ENCODE measurements at regions not wholly inside any gene's neighbourhood (a gene's known extent, or its start where the extent isn't known, plus 50 kb on each side); places are given as distances from the start of the nearest gene placed in this dataset.
"Not testable (repeated sequence)": the region's sequence is repeated elsewhere in the genome, so short reads cannot be mapped to it uniquely, and the experiment has no call there.

DNA sequence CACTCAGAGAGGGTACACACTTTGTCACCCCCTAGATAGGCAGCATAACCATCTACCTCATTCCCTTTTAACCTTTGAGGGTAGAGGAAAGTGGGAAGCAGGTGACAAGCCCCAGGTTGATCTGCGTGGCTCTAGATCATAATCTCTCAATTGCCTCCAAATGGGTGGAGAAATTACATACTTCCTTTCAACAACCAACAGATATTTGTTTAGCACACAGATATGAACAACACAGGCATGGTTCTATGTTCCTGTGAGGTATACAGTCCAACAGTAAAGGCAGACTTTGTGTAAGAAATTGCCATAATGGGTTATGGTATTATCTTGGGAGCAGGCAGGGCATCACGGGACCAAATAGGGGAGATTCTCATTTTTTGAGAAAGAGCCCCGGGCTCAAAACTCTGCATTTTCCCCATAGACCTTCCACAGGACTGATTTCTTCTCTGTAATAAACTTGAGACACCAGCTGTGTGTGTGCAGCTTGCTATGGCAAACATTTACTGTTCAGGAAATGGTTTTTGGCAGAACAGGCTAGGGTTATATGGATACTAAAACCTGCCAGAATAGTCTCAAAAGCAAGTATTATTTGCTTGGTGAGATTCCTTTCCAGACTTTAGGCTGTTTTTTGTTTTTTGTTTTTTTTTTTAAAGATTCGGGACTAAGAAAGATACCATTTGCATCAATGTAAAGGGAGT, 126.2 kb downstream of the CD164 start:
- Histone ChIP-seq H3K27me3 (no peaks in the 10 kb centered on the region), H3K27ac (no peak overlapping the region), H3K4me3 (no peak overlapping the region), H3K9me3 (no peaks in the 10 kb centered on the region), H3K4me1 (no peaks in the 10 kb centered on the region), H3K36me3 (no peaks in the 10 kb centered on the region)
- no peak for TF ChIP-seq CTCF (IDR thresholded peaks at IDR 0.05)
- intact Hi-C loops (cut with DNase I) = no loop called here
- no peak for DNase-seq (ENCODE audit: low spot score in 2 of 2)

DNA sequence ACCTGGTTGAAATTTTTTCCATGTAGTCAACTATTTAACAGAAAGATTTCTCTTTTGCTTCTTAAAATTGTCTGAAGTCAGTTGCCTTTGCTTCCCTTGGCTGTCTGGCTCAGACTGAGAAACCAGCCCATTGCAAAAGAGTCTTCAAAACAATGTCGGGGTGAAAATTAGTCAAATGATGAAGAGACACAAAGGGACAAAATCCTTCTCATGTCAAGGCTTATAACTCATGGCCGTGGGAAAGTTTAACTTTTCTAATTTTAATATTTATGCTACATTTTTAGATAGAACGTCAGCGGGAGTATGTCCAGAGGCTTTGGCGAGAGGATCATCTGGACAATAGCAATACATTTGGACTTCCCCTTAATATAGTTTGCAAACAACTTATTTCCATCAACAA, 127.2 kb downstream of the CD164 start:
- intact Hi-C loops (cut with DNase I) = no loop called here
- no peak overlapping the region for H3K4me3 ChIP-seq
- no peaks in the 10 kb centered on the region for H3K36me3 ChIP-seq
- DNase-seq (ENCODE audit: low spot score in 2 of 2) = no peak
- H3K27ac ChIP-seq = no peak overlapping the region
- no peaks in the 10 kb centered on the region for H3K27me3 ChIP-seq
- H3K4me1 ChIP-seq = no peaks in the 10 kb centered on the region
- H3K9me3 ChIP-seq = no peaks in the 10 kb centered on the region
- no peak for TF ChIP-seq CTCF (IDR thresholded peaks at IDR 0.05)

GRCh38 chr6:109253366-109253765, 128.9 kb downstream of the CD164 start:
- H3K27me3 ChIP-seq = no peaks in the 10 kb centered on the region
- DNase-seq (ENCODE audit: low spot score in 2 of 2) = no peak
- no peaks in the 10 kb centered on the region for H3K36me3 ChIP-seq
- H3K4me1 ChIP-seq = no peaks in the 10 kb centered on the region
- intact Hi-C loops (cut with DNase I) = no loop called here
- no peak overlapping the region for H3K27ac ChIP-seq
- no peak overlapping the region for H3K4me3 ChIP-seq
- no peaks in the 10 kb centered on the region for H3K9me3 ChIP-seq
- TF ChIP-seq CTCF (IDR thresholded peaks at IDR 0.05) = no peak

- H3K27ac ChIP-seq = no peak overlapping the region
- no peak for DNase-seq (ENCODE audit: low spot score in 2 of 2)
- H3K27me3 ChIP-seq = no peaks in the 10 kb centered on the region
- TF ChIP-seq CTCF (IDR thresholded peaks at IDR 0.05) = no peak
- no peaks in the 10 kb centered on the region for H3K9me3 ChIP-seq
- intact Hi-C loops (cut with DNase I) = no loop called here
- no peaks in the 10 kb centered on the region for H3K4me1 ChIP-seq
- H3K4me3 ChIP-seq = no peak overlapping the region
- H3K36me3 ChIP-seq = no peaks in the 10 kb centered on the region
Observed at GRCh38 chr6:109252261-109253041, 129.8 kb downstream of the CD164 start.

DNA sequence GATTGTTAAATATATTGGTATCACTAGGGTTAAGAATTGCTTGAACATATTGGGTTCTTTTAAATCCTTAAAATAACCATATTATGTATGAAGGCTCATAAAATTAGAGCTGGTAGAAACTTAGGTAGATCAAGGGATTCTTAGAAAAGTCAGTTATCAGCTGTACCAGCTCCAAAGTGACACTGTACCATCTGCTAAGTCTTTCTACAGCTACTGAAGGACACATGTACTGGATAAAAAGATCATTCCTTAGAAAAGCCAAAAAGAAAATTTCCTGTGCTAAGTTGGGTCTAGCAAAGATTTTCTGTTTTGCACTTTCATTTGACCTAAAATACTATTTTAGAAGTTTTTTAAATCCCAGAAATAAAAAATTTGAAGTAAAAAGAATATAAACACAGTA, 130.4 kb downstream of the CD164 start:
- no peaks in the 10 kb centered on the region for H3K27me3 ChIP-seq
- no peak for DNase-seq (ENCODE audit: low spot score in 2 of 2)
- H3K36me3 ChIP-seq = no peaks in the 10 kb centered on the region
- no peak for TF ChIP-seq CTCF (IDR thresholded peaks at IDR 0.05)
- no peak overlapping the region for H3K27ac ChIP-seq
- H3K9me3 ChIP-seq = no peaks in the 10 kb centered on the region
- H3K4me3 ChIP-seq = no peak overlapping the region
- intact Hi-C loops (cut with DNase I) = no loop called here
- H3K4me1 ChIP-seq = no peaks in the 10 kb centered on the region

- H3K9me3 ChIP-seq; intact Hi-C loops (cut with DNase I): not testable (repeated sequence)
Observed at GRCh38 chr6:109250544-109251156, 131.6 kb downstream of the CD164 start.

More at GRCh38 chr6:109250544-109251156, 131.6 kb downstream of the CD164 start:
- not testable (repeated sequence) for H3K27me3 ChIP-seq; H3K36me3 ChIP-seq; DNase-seq (ENCODE audit: low spot score in 2 of 2); H3K4me1 ChIP-seq; H3K4me3 ChIP-seq; H3K27ac ChIP-seq

Data from ascending aorta (tissue), 2 donors.